Activated naive CD4-positive, alpha-beta T cell treated with anti-CD3 and anti-CD28 coated beads, Interleukin-2, amount 50 U/mL, for 72 hours (primary cell): ENCODE measurements at regions not wholly inside any gene's neighbourhood (a gene's known extent, or its start where the extent isn't known, plus 50 kb on each side); places are given as distances from the start of the nearest gene placed in this dataset.
"Not testable (repeated sequence)": the region's sequence is repeated elsewhere in the genome, so short reads cannot be mapped to it uniquely, and the experiment has no call there.

Experiments used
- ATAC-seq, 2 donors: fragments of 150-1000 bp; cut with Tn5 transposase; 2 replicates each; pipeline ENCODE4 v1.10.0; 2021; ENCODE audit warnings: mild to moderate bottlenecking in 2 of 2, moderate library complexity in 2 of 2
- DNase-seq, 2 donors: peaks; one replicate each; pipeline ENCODE4 v3.0.0; 2021 to 2022; ENCODE audit warnings: low spot score in 2 of 2
- H3K27ac Mint-ChIP-seq, 2 donors: one replicate each; pipeline ENCODE4 v1.8.0; 2022; ENCODE audit warnings: mild to moderate bottlenecking in 2 of 2, mixed read lengths in 2 of 2
- H3K36me3 Mint-ChIP-seq, 2 donors: one replicate each; pipeline ENCODE4 v1.8.0; 2022; ENCODE audit warnings: mixed read lengths in 2 of 2
- H3K9me3 Mint-ChIP-seq, 2 donors: one replicate each; pipeline ENCODE4 v1.8.0; 2022; ENCODE audit warnings: mixed read lengths in 2 of 2

- no peak overlapping the region for H3K27ac Mint-ChIP-seq
- ATAC-seq = no peak
- no peaks in the 10 kb centered on the region for H3K36me3 Mint-ChIP-seq
- no peak for DNase-seq
- H3K9me3 Mint-ChIP-seq = peaks cover 0 to 8% of the 10 kb centered on the region in 2 donors
Observed at GRCh38 chr10:52597189-52597863, 175.3 kb downstream of the MBL2 start.

DNA sequence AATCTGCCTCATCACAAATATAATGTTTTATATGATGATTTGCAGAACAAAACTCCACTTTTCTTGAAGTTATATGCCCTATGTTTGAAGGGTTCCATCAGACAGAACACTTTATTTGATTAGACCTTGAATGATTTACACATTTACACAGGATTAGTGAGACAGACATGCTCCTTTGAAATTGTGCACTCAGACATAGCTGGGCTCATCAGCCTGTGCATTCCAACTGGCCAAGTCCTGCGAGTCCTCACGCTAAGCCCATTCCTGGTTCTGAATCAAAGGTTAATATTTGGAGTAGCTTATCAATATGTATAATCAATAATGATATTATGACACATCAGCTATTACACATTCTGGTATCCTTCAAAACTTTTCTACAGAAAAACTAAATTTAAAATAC is 173.6 kb downstream of the MBL2 start:
- no peak overlapping the region for H3K27ac Mint-ChIP-seq
- peaks cover 6 to 11% of the 10 kb centered on the region in 2 donors for H3K9me3 Mint-ChIP-seq
- ATAC-seq = no peak
- DNase-seq = no peak
- H3K36me3 Mint-ChIP-seq = no peaks in the 10 kb centered on the region

DNA sequence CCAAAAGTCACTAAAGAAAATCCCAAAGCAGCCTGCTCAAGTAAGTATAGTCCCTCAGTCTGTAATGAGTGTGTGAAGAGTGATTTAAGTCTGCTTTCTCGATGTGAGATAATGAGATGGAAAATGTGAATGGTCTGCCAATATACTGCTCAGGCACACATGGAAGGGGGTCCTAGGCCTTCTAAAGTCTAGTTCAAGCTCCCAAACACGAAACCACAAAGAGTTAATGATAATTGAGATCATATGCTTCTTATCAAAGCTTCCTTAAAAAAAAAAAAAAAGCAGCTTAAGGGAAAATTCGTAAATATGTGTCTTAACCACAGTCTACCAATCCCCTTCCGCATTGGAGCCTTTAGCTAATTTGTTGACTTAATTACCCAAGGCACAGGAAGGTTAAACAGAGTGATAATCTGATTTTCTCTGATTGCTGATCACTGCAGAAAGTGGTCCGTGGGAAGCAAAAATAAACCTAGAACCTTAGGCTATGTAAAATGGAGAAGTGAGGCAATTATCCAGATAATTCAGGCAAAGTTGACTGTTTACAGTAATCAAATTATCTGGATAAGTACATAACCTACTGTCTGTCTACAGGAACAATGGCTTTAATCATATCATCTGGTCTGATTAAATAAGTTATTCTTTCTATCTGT is 172.9 kb downstream of the MBL2 start:
- peaks cover 4 to 6% of the 10 kb centered on the region in 2 donors for H3K9me3 Mint-ChIP-seq
- no peak for DNase-seq
- H3K27ac Mint-ChIP-seq = no peak overlapping the region
- no peaks in the 10 kb centered on the region for H3K36me3 Mint-ChIP-seq
- no peak for ATAC-seq

DNA sequence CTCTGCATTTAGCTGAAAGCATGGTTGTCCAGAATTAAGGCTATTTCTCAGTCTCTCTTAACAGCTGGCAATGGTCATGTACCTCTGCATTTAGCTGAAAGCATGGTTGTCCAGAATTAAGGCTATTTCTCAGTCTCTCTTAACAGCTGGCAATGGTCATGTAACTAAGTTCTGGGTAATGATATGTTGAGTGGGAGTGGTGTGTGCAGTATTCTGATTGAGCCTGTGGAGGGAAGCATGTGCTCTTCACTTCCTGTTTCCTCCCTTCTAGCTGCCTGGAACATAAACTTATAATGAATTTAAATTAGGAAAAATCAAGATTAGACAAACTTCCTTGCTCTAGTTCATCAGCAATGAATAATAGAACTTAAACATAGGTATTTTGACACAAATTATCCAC is 168.5 kb downstream of the MBL2 start:
- not testable (repeated sequence) for H3K27ac Mint-ChIP-seq, ATAC-seq, H3K36me3 Mint-ChIP-seq, DNase-seq
- peaks cover 4 to 11% of the 10 kb centered on the region in 2 donors for H3K9me3 Mint-ChIP-seq

DNA sequence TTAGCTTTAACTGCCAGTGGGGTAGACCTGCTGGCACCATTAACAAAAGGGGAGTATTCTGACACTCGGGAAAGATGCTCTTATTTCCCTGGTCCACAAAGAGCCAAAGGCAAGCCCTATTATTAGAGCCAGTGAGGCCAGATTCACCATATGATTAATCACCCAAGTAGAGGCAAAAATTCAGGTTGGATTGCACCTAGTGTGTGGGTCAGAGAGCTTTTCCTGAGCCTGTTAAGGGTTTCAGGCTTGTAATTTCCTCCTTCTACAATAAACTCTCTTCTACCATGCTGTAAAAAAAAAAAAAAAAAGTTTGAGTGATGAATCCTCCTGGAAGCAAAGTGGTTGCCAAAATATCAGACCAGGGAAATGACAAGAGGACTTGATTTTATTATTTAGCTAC is 163.5 kb downstream of the MBL2 start:
- Mint-ChIP-seq H3K9me3 (peaks cover 0 to 5% of the 10 kb centered on the region in 2 donors), H3K36me3 (no peaks in the 10 kb centered on the region), H3K27ac (no peak overlapping the region)
- no peak for ATAC-seq
- DNase-seq = no peak

DNA sequence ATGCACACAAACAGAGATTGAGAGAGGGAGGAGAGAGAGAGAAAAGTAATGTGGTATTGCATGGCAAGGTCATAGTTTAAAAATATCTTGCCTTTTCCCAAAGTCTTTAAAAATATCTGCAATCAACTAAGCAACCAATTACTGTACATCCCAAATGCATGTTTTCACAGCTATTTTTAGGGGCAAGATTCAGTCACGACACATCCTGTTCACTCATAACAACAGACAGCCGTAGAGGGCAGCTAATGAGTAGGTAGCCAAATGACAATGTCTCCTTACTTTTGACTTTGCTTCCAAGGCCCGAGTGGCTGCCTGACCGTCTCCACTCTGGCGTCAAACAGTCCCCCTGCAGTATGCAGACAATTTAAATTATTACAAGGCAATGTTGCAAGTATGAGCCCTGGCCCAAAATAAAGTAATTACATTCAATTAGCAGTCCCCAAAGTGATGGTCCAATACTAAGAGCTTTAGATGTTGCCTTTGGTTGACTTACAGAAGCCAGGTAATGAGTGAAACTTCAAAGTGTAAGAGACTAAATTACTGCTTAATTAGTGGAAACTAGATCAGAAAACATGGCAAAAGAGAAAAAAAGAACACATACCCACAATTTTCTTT is 162.9 kb downstream of the MBL2 start:
- ATAC-seq (no peak), DNase-seq (no peak)
- peaks cover 0 to 5% of the 10 kb centered on the region in 2 donors for H3K9me3 Mint-ChIP-seq
- H3K36me3 Mint-ChIP-seq = no peaks in the 10 kb centered on the region
- no peak overlapping the region for H3K27ac Mint-ChIP-seq

GRCh38 chr10:52615331-52615730 is 157.3 kb downstream of the MBL2 start:
- no peak for DNase-seq
- H3K9me3 Mint-ChIP-seq = peaks cover 5% of the 10 kb centered on the region in 2 donors
- no peak overlapping the region for H3K27ac Mint-ChIP-seq
- H3K36me3 Mint-ChIP-seq = no peaks in the 10 kb centered on the region
- ATAC-seq = no peak

- peaks cover 5% of the 10 kb centered on the region in 2 donors for H3K9me3 Mint-ChIP-seq
Observed at GRCh38 chr10:52615756-52616394, 156.7 kb downstream of the MBL2 start.

DNA sequence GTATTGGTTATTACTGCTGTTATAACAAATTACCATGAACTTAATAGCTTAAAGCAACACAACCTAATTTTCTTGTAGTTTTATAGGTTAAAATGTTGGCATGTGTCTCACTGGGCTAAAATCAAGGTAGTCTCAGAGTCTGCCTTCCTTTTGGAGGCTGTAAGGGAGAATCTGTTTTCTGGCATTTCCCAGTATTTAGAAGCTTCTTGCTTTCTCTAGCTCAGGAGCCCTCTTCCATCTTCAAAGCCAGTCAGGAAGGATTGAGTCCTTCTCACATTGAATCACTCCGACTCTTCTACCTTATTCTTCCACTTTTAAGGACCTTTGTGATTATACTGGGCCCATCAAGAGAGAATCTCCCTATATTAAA is 156.2 kb downstream of the MBL2 start:
- Mint-ChIP-seq H3K9me3 (peaks cover 5% of the 10 kb centered on the region in 2 donors), H3K36me3 (no peaks in the 10 kb centered on the region), H3K27ac (no peak overlapping the region)
- no peak for DNase-seq
- ATAC-seq = no peak

More at GRCh38 chr10:52615756-52616394, 156.7 kb downstream of the MBL2 start:
- no peaks in the 10 kb centered on the region for H3K36me3 Mint-ChIP-seq
- DNase-seq (no peak), ATAC-seq (no peak)
- no peak overlapping the region for H3K27ac Mint-ChIP-seq

DNA sequence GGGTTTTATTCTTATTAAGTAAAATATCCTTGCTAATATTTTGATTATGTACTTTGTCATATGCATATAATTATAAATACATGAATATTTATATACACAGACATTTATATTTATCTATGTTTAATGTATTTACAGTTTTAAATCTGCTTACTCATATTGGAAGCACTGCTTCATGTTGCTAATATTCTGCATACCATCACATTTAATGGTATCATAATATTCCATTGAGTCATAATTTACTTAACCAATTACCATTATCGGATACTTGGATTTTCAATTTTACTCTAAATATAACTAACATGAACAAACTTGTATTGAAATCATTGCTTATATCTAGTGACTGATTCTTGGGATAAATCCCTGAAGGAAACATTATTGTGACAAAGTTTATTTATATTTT is 155.2 kb downstream of the MBL2 start:
- ATAC-seq = no peak
- peaks cover 5% of the 10 kb centered on the region in 2 donors for H3K9me3 Mint-ChIP-seq

GRCh38 chr10:52619052-52619451 is 153.5 kb downstream of the MBL2 start:
- H3K36me3 Mint-ChIP-seq = no peaks in the 10 kb centered on the region
- no peak for ATAC-seq

More for the DNA sequence above, 155.2 kb downstream of the MBL2 start:
- Mint-ChIP-seq H3K36me3 (no peaks in the 10 kb centered on the region), H3K27ac (no peak overlapping the region)
- DNase-seq = no peak

GRCh38 chr10:52621635-52622079 is 150.9 kb downstream of the MBL2 start:
- Mint-ChIP-seq H3K9me3 (no peaks in the 10 kb centered on the region), H3K36me3 (no peaks in the 10 kb centered on the region), H3K27ac (no peak overlapping the region)
- no peak for DNase-seq
- no peak for ATAC-seq

More at GRCh38 chr10:52619052-52619451, 153.5 kb downstream of the MBL2 start:
- peaks cover 5% of the 10 kb centered on the region in 2 donors for H3K9me3 Mint-ChIP-seq
- DNase-seq = no peak
- no peak overlapping the region for H3K27ac Mint-ChIP-seq

DNA sequence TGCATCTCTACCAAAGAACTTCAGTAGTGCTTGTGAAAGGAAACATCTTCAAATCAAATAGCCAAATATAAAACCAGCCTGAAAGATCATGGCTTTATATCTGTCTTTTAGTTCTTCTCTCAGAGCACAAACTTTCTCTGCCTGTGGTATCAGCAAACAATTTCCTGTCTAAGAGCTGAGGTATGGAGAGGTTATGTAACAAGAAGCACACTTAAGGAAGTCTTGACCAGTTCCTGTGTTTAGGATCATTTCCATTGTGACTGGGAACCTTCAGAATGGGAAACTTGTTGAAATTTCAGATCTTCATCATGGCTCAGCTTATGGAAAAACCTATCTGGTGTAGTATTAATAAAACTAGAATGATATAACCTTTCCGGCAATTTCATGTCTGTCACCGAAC is 148.8 kb downstream of the MBL2 start:
- Mint-ChIP-seq H3K27ac (no peak overlapping the region), H3K9me3 (peaks cover 0 to 8% of the 10 kb centered on the region in 2 donors), H3K36me3 (no peaks in the 10 kb centered on the region)
- ATAC-seq = no peak
- DNase-seq = no peak

DNA sequence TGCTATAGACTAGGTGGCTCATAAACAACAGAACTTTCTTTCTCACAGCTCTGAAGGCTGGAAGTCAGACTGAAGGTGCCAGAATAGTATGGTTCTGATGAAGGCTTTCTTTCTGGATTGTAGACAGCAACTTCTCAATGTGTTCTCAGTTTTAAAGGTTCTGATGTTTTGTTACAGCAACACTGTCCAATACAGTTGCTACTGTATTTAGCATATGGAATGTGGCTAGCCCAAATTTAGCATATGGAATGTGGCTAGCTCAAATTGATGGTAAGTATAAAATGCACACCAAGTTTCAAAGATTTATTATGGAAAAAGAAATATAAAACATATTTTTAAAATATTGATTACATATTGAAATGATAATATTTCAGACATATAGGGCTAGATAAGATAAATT is 145.3 kb downstream of the MBL2 start:
- ATAC-seq = no peak
- H3K27ac Mint-ChIP-seq = no peak overlapping the region

GRCh38 chr10:52631146-52631545 is 141.4 kb downstream of the MBL2 start:
- Mint-ChIP-seq H3K27ac (no peak overlapping the region), H3K36me3 (no peaks in the 10 kb centered on the region), H3K9me3 (peaks cover 0 to 20% of the 10 kb centered on the region in 2 donors)
- no peak for ATAC-seq
- DNase-seq = no peak

More for the DNA sequence above, 145.3 kb downstream of the MBL2 start:
- DNase-seq = no peak
- Mint-ChIP-seq H3K9me3 (peaks cover 0 to 20% of the 10 kb centered on the region in 2 donors), H3K36me3 (no peaks in the 10 kb centered on the region)

- ATAC-seq (no peak), DNase-seq (no peak)
- Mint-ChIP-seq H3K36me3 (no peaks in the 10 kb centered on the region), H3K27ac (no peak overlapping the region), H3K9me3 (peaks cover 0 to 20% of the 10 kb centered on the region in 2 donors)
Observed at GRCh38 chr10:52631648-52632047, 140.9 kb downstream of the MBL2 start.

GRCh38 chr10:52632591-52632990 is 140.0 kb downstream of the MBL2 start:
- H3K36me3 Mint-ChIP-seq = no peaks in the 10 kb centered on the region
- DNase-seq (no peak), ATAC-seq (no peak)
- H3K27ac Mint-ChIP-seq = no peak overlapping the region
- peaks cover 0 to 20% of the 10 kb centered on the region in 2 donors for H3K9me3 Mint-ChIP-seq
